Thyroid gland (tissue), 4 donors: ENCODE measurements at regions not wholly inside any gene's neighbourhood (a gene's known extent, or its start where the extent isn't known, plus 50 kb on each side); places are given as distances from the start of the nearest gene placed in this dataset.
"Not testable (repeated sequence)": the region's sequence is repeated elsewhere in the genome, so short reads cannot be mapped to it uniquely, and the experiment has no call there.

Experiments used
- DNase-seq, 2 donors: peaks; one replicate each; pipeline ENCODE4 v3.0.0-alpha.2; 2019
- H3K27ac ChIP-seq, 3 donors: fragments of 200-600 bp; sonication (generic); 1 replicate in 2 of 3; 2 replicates in 1 of 3; pipeline ENCODE4 v1.5.1; 2016 to 2019; ENCODE audit warnings: mild to moderate bottlenecking in 1 of 3, moderate library complexity in 1 of 3
- H3K27me3 ChIP-seq: fragments of 200-600 bp; sonication (generic); one replicate; pipeline ENCODE4 v1.5.1; 2019
- H3K36me3 ChIP-seq, 2 donors: fragments of 200-600 bp; sonication (generic); one replicate each; pipeline ENCODE4 v1.5.1; 2016 to 2019
- H3K4me1 ChIP-seq, 2 donors: fragments of 200-600 bp; sonication (generic); one replicate each; pipeline ENCODE4 v1.5.1; 2017 to 2019
- H3K4me3 ChIP-seq, 3 donors: fragments of 200-600 bp; sonication (generic); replicated peaks in 1 of 3; 1 replicate in 2 of 3; 2 replicates in 1 of 3; pipeline ENCODE4 v1.5.1; 2016; ENCODE audit warnings: mild to moderate bottlenecking in 1 of 3
- H3K9me3 ChIP-seq: fragments of 200-600 bp; sonication (generic); one replicate; pipeline ENCODE4 v1.5.1; 2017
- CTCF ChIP-seq, 6 experiments: fragments of 200-600 bp in 3 of 6; fragments of 450-650 bp in 3 of 6; sonication (generic) in 3 of 6; IDR thresholded peaks; one replicate each; pipeline ENCODE4 v1.5.1; 2016 to 2019; ENCODE audit warnings: antibody characterized with exemption in 6 of 6, mild to moderate bottlenecking in 2 of 6, inconsistent platforms in 1 of 6, moderate library complexity in 1 of 6
- POLR2A ChIP-seq, 2 donors: fragments of 450-650 bp; IDR thresholded peaks; one replicate each; pipeline ENCODE4 v1.6.1; 2017; ENCODE audit warnings: antibody characterized with exemption in 2 of 2, mild to moderate bottlenecking in 2 of 2, moderate library complexity in 1 of 2
- WGBS, 2 donors: methylation state at CpG; one replicate each; pipeline ENCODE4 v1.1.5; 2017; 5-methylcytosine and 5-hydroxymethylcytosine counted together
- intact Hi-C: fragments of 100-400 bp; cut with DNase I; formaldehyde crosslinking; loops from one replicate; pipeline ENCODE4 v1.15.1; 2023

DNA sequence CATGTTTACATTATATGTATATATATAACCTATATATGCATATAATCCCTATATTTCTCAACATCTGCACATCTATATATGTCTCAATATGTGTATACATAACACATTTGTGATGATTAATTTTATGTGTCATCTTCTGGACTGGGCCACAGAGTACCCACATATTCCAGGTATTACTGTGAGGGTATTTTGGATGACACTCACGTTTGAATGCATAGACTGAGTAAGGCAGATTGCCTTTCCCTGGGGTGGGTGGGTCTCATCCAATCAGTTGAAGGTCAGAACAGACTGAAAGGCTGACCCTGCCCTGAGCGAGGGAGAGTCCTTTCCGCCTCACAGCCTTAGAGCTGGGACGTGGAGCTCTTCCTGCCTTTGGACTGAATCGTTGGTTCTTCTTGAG lies 295.2 kb upstream of the PFKP start:
- DNase-seq = no peak
- no peak for TF ChIP-seq POLR2A (IDR thresholded peaks at IDR 0.05)
- Histone ChIP-seq H3K36me3 (no peaks in the 10 kb centered on the region), H3K27me3 (no peaks in the 10 kb centered on the region), H3K4me3 (no peak overlapping the region), H3K4me1 (peaks cover 0 to 7% of the 10 kb centered on the region in 2 donors), H3K27ac (no peak overlapping the region), H3K9me3 (no peaks in the 10 kb centered on the region)
- intact Hi-C loops = no loop called here
- WGBS, 2 donors = 71 to 72% methylated on average over 5 of the region's 5 CpGs

DNA sequence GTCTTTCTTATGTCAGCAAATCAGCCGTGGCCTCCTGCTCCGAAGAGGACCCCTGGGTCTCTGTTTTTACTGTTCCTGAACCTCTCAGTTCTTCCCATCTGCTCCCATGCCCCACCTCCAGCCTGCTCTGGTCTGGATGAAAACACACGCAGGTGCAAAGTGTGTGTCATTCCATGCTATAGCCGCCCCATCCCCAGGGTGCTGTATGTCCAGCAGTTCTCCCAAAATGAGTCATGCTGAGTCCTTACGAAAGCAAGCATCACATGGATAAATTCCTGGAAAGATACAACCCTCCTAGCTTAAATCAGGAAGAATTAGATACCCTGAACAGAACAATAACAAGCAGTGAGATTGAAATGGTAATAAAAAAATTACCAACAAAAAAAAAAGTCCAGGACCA lies 300.1 kb upstream of the PFKP start:
- H3K27ac ChIP-seq, H3K9me3 ChIP-seq, H3K4me1 ChIP-seq, H3K4me3 ChIP-seq, DNase-seq, H3K27me3 ChIP-seq, H3K36me3 ChIP-seq, intact Hi-C loops: not testable (repeated sequence)
- WGBS, 2 donors = 85 to 92% methylated on average over 5 of the region's 5 CpGs

- Histone ChIP-seq H3K9me3 (no peaks in the 10 kb centered on the region), H3K4me3 (no peak overlapping the region), H3K36me3 (no peaks in the 10 kb centered on the region), H3K4me1 (no peaks in the 10 kb centered on the region), H3K27me3 (no peaks in the 10 kb centered on the region), H3K27ac (no peak overlapping the region)
- 88 to 93% methylated on average over 4 of the region's 4 CpGs for WGBS, 2 donors
- TF ChIP-seq CTCF (IDR thresholded peaks at IDR 0.05) = no peak
- no peak for TF ChIP-seq POLR2A (IDR thresholded peaks at IDR 0.05)
- intact Hi-C loops = no loop called here
- no peak for DNase-seq
Measured at GRCh38 chr10:2761971-2762370, 305.4 kb upstream of the PFKP start.

DNA sequence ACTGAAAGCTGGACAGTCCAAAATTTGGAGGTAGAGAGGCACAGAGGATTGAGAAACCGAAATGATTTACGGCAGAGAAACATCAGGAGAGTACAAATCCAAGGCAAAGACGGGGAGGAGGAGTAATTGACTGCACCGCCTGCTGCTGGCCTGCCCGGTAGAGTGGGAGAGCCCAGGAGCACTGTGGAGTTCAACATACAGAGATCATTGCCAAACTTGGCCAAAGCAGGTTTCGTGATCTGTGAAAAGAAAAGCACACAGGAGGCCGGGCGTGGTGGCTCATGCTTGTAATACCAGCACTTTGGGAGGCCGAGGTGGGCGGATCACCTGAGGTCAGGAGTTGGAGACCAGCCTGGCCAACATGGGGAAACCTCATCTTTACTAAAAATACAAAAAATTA lies 306.0 kb upstream of the PFKP start:
- TF ChIP-seq POLR2A (IDR thresholded peaks at IDR 0.05) (no peak), CTCF (IDR thresholded peaks at IDR 0.05) (no peak)
- intact Hi-C loops = no loop called here
- Histone ChIP-seq H3K4me1 (no peaks in the 10 kb centered on the region), H3K36me3 (no peaks in the 10 kb centered on the region), H3K4me3 (no peak overlapping the region), H3K27ac (no peak overlapping the region), H3K27me3 (no peaks in the 10 kb centered on the region), H3K9me3 (no peaks in the 10 kb centered on the region)
- DNase-seq = no peak
- WGBS, 2 donors = 85 to 95% methylated on average over 10 of the region's 10 CpGs

DNA sequence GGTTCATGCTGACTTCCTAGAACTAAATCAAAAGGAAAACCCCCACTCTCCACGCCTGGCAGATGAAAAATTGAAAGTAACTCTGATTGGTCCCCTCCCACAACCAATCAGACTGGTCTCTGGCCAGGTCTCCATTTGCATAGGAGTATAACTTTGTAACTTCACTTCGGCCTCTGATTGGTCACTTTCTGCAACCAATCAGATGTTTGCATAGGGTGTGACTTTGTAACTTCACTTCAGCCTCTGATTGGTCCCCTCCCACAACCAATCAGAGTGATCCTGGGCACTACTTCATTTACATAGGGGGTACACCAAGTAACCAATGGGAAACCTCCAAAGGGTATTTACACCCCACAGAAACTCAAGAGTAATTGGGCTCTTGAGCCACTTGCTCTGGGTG lies 306.6 kb upstream of the PFKP start:
- no peak overlapping the region for H3K27ac ChIP-seq
- H3K4me1 ChIP-seq = no peaks in the 10 kb centered on the region
- no peaks in the 10 kb centered on the region for H3K27me3 ChIP-seq
- no peak overlapping the region for H3K4me3 ChIP-seq
- intact Hi-C loops = no loop called here
- DNase-seq = no peak
- H3K36me3 ChIP-seq = no peaks in the 10 kb centered on the region
- TF ChIP-seq CTCF (IDR thresholded peaks at IDR 0.05) = no peak
- TF ChIP-seq POLR2A (IDR thresholded peaks at IDR 0.05) = no peak
- no peaks in the 10 kb centered on the region for H3K9me3 ChIP-seq
- WGBS, 2 donors = 85 to 88% methylated on average over 2 of the region's 2 CpGs

GRCh38 chr10:2759233-2759632 lies 308.1 kb upstream of the PFKP start:
- Histone ChIP-seq H3K27ac (no peak overlapping the region), H3K9me3 (no peaks in the 10 kb centered on the region), H3K27me3 (no peaks in the 10 kb centered on the region), H3K4me1 (no peaks in the 10 kb centered on the region), H3K36me3 (no peaks in the 10 kb centered on the region), H3K4me3 (no peak overlapping the region)
- DNase-seq = no peak
- intact Hi-C loops = no loop called here
- no peak for TF ChIP-seq CTCF (IDR thresholded peaks at IDR 0.05)
- no peak for TF ChIP-seq POLR2A (IDR thresholded peaks at IDR 0.05)
- 60 to 70% methylated on average over 4 of the region's 4 CpGs for WGBS, 2 donors
